CD4-positive, alpha-beta T cell treated with Interleukin-4 for 4 hours (primary cell): ENCODE measurements at regions not wholly inside any gene's neighbourhood (a gene's known extent, or its start where the extent isn't known, plus 50 kb on each side); places are given as distances from the start of the nearest gene placed in this dataset.

Experiments
- DNase-seq: peaks from one replicate; pipeline ENCODE4 v3.0.0-alpha.2; 2020

DNA sequence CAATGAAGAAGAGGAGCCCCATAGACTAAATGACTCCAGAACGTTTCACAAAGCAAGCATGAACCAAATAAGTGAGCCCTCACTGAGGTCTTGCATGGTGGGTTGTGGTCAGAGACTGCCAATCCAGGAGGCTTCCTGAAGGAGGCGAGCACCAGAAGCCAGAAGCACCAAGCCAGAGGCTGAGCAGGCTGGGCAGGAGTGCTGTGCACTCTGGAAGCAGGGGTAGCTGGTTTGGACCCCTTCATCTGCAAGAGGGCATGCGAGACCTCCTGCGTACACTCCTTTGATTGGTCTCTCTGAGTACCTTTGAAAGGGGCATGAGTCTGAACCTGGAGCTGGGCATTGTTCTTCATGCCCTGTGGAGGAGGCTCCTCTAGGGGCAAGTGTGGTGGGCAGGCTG lies 192.5 kb downstream of the HAUS1 start:
- DNase-seq, result no peak

DNA sequence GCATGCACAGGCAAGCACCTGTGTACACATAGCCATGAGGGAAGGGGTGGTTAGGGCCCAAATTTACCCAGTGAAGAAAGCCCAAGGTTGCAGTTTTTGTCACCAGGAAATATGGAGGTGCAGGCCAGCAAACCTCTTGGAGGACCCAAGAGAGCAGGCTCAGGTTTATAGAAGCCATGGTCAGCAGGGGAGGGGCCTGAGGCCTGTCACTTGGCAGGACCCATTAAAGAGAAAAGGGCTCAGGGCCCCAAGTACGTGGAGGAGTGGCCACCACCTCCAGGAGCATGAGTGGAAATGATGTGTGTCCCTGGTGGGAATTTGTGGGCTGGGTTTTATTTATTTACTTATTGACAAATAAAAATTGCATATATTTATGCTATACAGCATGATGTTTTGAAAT lies 192.9 kb downstream of the HAUS1 start:
- DNase-seq, result no peak

DNA sequence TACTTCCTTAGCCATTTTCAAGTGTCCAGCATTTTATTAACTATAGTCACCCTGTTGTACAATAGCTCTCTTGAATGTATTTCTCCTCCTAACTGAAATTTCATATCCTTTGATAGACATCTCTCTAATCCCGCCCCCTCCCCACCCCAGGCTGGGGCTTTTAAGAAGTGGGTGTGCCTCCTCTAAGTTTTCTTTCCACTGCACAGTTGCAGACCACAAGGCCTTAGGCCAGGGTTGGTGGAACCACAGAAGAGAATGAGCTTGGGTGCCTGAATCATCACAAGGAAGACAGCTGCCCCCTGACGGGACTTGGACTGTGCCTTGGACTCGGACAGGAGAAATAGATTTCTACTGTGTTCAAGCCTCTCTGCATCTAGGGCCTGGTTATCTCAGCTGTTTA lies 193.4 kb downstream of the HAUS1 start:
- no peak for DNase-seq

DNA sequence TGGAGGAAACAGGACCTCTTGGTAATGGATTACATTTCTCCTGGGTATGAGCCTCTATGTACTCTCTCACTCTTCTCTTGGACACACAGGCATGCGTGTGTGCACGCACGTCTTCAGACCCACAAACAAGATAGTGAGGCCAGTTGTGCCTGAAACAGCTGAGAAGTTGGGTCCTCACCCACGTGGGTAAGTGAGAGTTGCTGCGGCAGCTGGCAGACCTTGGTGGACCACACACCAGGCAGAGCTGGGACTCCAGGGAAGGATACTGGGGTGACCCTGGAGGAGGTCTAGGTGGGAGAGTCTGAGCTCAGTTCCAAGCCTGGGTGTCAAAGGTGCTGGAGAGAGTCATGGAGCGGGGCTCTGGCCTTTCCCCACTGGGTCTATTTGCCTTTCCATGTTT lies 194.3 kb downstream of the HAUS1 start:
- DNase-seq, result no peak

DNA sequence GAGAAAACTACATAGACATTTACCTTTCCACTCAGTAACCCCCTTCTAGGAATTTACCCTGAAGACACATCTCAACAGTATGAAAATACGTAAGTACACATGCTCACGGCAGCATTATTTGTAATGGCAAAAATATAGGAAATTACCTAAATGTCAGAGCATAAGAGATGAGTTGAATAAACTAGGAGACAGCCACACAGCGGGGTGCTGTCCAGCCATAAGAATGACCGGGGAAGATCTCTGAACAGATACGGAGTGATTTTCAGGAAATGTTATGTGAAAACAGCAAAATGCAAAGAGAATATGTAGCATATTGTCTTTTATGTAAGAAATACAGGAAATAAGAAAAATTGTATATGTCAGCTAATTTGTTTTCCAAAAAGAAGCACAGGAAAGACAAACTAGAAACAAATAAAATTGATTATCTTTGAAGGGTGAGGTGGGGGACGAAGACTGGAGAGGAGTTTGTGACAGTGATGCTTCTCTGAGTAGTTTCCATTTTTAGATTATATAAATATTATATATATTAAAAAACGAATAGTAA lies 195.4 kb downstream of the HAUS1 start:
- no peak for DNase-seq

DNA sequence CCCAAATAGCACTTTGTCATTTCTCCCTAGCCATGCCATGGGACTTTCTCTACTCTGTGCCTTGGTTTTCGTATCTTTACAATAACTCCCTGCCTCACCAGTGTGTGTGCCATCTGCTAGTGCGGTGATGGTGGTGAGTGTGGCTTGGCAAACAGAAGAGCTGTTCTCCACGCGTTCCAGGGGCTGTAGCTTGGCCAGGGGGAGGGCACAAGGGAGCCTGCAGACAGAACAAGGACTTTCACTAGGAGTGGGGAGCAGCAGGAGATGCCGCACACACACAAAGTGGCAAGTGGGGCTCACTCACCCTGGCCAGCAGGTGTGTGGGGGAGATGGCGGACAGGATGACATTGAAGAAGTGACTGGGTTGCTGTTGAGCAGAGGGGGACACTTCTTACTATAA lies 196.9 kb downstream of the HAUS1 start:
- DNase-seq, result no peak

DNA sequence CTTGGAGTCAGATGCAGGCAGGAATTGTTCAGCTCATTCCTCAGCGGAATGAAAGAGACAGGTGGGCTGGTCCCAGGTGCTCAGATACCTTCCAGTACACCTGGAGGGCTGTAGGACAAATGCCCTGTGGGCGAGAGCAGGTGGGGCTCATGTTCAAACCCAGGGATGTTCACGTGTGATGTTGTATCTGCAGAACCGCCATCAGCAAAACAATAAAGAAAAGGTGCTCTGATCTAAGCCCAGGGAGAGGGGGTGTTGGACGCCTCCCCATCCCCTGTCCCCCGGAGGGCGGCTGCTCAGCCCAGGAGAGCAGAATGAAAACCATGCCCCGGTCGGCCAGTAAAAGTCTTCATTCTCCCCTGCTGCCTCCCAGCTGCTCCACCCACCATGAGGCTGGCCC lies 197.4 kb downstream of the HAUS1 start:
- DNase-seq, result no peak

DNA sequence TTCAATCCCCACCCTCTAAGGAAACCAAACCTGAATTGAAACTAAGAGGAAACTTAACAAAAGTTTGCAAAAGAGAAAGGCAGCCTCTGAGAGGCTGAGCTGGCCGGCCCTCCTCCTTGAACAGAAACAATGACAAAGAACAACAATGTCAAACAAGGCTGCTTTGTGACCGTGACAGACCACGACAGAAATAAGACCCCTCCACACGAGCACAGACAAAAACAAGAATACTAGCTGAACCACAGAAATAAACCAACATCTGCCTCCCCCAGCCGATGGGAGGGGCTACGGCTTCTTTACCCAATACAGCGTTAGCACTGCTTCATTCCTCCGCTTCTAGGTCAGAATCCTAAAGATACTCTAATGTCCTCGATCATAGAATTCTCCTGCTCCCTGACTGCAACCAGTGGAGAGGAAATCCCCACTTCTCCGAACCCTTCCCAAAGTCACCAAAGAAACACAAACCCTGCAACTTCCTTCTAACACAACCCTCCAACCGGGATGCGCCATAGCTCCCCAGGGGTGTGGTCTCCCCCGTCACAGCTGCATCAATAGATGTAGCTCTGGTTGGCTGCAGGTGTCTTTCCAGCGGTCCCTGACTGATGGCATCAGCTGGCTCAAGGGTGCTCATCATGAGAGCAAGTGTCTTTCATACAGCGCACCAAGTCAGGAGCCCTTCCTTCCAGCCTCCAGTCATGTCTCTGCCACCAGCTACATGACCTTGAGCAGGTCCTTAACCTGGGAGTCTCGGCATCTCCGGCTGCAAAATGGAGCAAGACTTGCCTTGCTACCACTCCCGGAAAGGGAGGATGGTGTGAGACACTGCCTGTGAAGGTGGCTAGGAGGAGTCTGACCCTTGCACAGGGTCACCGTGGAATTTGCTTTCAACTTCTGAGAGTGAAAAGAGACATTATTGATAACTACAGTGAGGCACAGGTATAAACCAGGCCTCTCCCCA lies 198.6 kb downstream of the HAUS1 start:
- no peak for DNase-seq

DNA sequence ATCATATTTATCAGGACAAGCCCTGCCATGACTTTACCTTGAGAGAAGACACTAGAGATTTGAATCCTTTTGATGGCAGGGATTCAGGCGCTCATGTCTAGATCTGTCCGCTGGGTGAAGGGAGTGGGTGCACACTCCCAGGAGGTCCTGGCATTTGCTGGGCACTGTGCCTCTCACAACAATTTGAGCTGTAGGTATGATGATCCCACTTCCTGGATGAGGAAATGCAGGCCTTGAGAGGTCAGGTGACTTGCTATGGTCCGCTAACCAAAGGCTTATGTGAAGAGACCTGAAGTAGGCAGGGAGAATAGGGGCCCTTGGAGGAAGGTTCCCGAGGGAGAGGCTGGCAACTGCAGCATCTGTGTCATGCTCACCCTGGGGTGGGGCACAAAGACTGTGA lies 206.1 kb downstream of the HAUS1 start:
- no peak for DNase-seq

DNA sequence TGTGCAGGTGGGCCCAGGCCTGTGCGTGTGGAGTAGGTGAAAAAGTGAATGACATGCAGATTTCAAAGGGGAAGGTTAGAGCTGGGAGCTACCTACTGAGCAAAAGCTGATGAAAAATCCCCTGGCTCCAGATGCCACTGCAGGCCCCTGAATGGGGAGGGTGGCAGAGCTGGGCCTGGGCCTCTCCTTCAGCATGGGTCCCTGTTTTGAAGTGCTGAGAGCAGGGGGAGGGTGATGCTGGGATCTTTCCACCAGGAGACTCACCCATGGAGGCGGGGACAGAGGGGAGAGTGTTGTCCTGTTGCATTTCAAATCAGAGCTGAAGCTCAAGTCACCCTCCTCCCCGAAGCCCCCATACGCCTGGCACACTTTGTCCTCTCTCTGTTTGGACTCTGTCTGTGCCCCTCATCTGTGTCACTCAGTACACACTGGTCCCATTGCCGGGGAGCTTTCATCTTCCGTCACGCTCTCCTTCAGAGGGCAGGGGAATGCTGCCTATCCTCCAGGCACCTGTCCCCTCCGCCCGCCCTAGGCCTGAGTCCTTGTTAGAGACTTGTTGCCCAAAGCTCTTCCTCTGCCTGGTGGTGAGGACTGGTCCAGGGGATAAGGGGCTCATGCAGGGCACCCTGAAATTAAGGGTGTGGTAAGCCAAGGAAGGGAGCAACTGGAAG lies 206.6 kb downstream of the HAUS1 start:
- DNase-seq, result no peak

DNA sequence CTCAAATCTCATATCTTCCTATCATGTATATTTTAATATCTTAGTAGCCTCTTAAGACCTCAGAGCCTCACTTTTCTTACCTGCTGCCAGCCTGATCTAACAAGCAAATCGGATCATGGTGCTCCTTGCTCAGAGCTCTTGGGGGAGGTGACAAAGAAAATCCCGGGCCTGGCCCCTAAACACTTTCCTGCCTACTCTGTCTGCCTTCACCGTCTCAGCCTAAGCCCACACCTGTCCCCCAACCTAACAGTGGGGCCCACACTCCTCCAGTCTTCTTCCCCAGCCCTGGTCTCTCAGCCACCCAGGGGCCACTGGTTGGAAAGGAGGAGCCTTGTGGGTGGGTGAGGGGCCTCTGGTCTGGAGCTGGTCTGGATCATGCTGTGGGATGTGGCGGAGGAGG lies 207.3 kb downstream of the HAUS1 start:
- DNase-seq, result no peak

DNA sequence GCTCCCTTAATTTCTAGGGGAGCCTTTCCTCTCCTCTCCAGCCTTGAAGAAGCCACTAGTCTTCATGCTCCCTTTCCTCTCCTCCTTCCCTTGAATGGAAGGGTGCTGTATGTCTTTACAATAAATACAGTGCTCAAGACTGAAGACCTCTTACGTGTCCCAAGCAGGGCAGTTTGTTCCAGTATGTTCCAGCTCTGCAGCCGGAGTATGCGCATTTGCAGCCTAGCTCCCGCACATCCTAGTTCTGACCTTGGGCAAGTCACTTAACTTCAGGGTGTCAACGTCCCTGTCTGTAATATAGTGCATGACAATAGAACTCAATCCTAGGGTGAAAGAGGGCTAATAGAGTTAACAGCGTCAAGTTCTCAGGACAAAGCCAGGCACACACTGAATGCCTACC lies 208.0 kb downstream of the HAUS1 start:
- DNase-seq, result no peak

DNA sequence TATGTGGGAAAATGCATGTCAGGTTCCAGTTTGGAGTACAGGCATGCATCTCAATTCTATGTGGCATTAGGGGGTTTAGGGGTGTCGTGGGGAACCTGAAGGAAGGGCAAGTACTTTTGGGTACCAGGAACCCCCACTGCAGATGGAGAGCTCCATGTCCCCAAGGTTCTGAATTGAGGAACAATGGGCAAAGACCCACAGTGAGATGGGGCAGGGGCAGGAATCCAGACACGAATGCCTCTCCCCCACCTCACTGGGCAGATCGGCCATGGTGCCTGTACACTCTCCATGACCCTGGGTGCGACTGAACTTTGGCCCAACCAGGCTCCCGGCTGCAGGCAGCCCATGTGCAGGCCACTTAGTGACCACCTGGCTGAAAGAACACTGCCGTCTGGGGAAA lies 209.3 kb downstream of the HAUS1 start:
- no peak for DNase-seq

DNA sequence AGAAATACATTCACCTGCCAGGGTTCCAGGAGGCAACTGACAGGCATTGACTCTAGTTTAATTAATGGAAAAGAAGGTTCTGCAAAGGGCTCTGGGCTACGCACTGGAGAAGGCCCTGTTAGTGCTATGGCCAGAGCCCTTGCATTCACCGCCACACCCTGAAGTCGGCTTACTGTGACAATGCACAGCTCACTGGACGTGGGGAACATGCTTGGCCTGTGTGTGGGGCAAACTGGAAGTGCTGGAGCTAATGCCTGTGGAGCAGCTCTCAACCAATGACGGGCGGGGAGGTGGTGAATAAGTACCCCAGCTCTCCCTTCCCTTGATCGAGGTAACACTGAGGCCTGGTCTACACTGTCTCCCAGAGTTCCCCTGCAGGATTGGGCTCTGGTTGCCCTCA lies 209.8 kb downstream of the HAUS1 start:
- no peak for DNase-seq

DNA sequence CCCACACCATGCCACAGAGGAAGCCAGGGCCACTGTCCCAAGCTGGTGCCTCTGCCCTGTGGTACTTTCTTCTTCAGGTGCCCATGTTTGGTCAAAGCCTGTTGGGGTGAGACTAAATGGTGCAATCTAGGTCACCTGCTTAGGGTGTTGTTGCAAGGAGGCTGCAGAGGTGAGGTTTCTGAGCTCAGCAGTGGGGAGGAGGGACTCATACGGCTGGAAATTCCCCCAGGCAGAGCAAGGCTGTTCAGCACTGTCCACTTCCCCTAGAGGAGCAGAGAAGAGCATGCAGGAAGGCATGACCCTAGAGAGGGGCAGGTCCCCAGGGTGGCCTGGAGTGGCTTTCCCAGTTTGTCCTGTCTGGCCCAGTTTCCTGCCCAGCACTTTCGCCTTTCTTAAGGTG lies 211.0 kb downstream of the HAUS1 start:
- DNase-seq, result no peak

DNA sequence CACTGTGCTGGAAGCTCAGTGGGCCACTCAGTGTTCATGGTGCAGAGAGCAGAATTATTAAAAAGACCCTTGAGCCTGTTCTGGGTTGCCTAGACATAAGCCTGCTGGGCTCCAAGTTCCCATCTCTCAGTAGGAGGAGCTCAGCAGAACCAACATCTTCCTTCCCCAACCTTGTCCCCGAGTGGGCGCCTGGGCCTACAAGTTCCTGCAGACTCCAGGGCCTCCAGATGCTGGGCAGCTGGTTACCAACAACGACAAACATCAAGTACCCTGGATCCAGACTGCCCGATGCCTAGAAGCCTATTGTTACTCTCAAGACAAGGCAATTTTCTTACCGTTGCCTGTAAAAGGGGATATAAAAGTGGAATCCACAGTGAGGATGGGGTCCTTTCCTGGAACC lies 214.2 kb downstream of the HAUS1 start:
- no peak for DNase-seq

DNA sequence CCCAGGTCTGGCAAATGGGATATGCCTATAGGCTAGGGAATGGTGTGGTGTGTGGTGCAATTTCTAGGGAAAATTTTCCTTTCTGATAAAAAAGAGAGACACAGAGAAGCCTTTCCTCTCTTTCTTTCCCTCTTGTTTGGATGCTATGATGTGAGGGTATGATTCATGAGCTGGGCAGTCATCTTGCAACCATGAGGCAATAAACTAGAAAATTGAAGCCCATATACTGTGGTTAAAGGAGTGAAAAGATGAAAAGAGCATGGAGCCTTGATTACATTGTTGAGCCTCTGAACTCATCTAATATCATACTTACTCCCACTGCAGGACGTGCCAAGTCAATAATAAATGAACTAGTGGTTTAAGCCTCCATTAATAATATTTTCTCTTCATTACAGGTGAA lies 215.6 kb downstream of the HAUS1 start:
- no peak for DNase-seq

DNA sequence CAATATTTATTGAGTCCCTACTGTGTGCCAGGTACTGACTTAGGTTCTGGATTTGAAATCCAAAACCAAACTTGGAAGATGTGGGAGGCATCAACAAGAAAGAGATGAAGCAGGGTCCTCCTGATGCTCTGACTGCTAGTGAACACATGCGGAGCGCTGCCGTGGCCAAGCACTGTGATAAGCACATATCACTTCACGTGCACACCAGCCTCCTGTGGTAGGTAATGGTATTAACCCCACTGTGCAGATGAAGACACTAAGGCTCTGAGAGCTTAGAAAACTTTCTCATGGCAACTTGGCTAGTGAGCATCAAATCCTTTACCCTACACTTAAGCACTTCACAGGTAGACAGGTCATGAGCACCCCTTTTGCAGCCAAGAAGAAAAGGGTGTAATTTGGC lies 216.1 kb downstream of the HAUS1 start:
- no peak for DNase-seq

DNA sequence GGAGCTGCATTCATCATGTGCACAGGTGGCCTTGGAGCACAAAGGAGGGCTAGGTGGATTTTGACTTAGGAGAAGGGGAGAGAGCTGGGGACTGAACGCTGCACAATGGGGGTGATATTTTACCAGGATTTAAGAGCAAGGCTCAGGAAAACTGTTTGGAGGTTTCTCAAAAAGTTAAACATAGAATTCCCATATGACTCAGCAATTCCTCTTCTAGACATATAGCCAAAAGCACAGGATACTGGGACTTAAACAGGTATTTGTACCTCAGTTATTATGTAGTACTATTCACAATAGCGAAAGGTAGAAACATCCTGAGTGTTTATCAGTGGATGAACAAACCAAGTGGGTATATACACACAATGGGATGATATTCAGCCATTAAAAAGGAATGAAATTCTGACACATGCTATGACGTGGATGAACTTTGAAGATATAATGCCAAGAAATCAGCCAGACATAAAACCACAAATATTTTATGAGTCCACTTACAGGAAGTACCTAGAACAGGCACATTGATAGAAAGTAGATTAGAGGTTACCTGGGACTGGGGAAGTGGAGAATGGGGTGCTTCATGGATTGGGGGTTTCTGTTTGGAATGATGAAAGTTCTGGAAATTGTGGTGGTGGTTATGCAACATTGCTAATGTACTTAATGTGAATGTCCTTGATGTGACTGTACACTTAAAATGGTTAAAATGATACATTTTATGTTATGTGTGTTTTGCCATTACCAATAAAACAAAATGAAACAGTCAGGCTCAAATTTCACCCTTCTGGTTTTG lies 216.9 kb downstream of the HAUS1 start:
- DNase-seq, result no peak

DNA sequence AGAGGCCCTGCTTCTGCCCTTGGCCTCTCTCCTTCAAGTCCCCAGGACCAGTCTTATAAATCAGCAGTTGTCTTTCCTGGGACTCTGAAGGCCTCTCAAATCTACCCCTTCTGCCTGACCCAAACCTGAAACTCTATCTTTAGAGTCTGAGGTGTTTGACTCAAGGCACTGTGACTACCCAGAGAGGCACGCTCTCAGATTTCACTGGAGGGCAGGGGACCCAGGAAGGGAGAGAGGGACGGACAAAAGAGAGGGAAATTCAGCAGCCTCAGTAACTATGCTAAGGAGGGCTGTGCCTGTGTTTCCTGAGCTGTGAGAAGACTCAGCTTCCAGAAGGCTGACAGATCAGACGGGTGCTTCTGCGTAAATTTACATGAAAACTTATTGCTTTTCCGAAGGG lies 217.8 kb downstream of the HAUS1 start:
- DNase-seq, result no peak

DNA sequence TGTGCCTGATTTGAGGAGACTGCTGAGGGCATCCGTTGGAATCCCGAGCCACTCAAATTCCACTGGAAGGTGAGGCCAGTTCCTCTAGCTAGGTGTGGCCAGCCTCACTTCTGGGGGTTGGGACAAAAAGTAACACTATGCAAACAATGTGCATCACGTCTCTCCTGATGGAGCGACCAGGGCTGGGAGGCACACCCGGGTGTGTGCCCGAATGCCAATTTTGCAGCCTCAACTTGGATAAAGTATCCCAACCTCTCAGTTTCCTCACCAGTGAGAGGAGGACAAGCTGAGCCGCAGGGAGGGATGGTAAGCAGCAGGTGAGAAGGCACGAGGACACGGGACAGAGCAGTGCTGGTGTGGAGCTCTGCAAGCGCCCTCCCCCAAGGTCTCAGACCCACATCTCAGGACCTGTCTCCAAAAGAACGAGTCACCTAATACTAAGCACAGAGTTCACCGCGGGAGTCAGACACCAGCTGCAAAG lies 218.3 kb downstream of the HAUS1 start:
- DNase-seq, result no peak

DNA sequence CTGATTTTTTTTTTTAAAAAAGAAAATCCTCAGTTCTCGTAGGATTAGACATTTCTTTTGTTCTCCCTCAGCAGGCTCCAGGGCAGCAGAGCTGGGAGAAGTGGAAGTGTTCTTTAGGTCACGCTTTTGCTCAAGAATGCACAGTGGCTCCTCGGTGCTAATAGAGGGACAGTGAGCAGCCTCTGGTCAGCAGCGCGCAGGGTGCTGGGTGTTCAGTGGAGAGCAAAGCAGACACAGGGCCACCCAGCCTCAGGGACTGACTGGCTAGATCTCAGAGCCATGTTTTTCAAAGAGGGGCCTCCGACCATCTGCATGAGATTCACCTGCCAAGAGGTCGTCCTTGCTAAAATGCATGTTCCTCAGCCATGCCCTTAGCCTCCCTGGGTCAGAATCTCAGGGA lies 218.8 kb downstream of the HAUS1 start:
- DNase-seq, result no peak
